Neural cell (in vitro differentiated cells): ENCODE measurements at regions not wholly inside any gene's neighbourhood (a gene's known extent, or its start where the extent isn't known, plus 50 kb on each side); places are given as distances from the start of the nearest gene placed in this dataset.
"Not testable (repeated sequence)": the region's sequence is repeated elsewhere in the genome, so short reads cannot be mapped to it uniquely, and the experiment has no call there.

Source experiments
- CTCF ChIP-seq: fragments of 450-650 bp; IDR thresholded peaks from 2 replicates; pipeline ENCODE4 v1.5.1; 2014; ENCODE audit warnings: antibody characterized with exemption, mild to moderate bottlenecking, moderate library complexity; ENCODE audit not compliant: poor library complexity, severe bottlenecking
- EP300 ChIP-seq: fragments of 450-650 bp; conservative IDR thresholded peaks from 2 replicates; pipeline ENCODE4 v1.6.1; 2014; ENCODE audit warnings: antibody characterized with exemption, mild to moderate bottlenecking, moderate library complexity; ENCODE audit not compliant: poor library complexity, severe bottlenecking
- EZH2 ChIP-seq: fragments of 200-600, 300-800 bp; shearing (Covaris generic), sonication (generic); IDR thresholded peaks from 2 replicates; pipeline ENCODE4 v1.6.1; 2014; ENCODE audit warnings: antibody characterized with exemption, low read length, borderline replicate concordance, mild to moderate bottlenecking; ENCODE audit not compliant: insufficient read depth, poor library complexity, severe bottlenecking
- MXI1 ChIP-seq: fragments of 450-650 bp; conservative IDR thresholded peaks from 2 replicates; pipeline ENCODE4 v1.6.1; 2014; ENCODE audit warnings: antibody characterized with exemption, mild to moderate bottlenecking; ENCODE audit not compliant: poor library complexity, severe bottlenecking
- POLR2AphosphoS5 ChIP-seq: IDR thresholded peaks from 2 replicates; pipeline ENCODE4 v1.6.1; 2012
- RAD21 ChIP-seq: fragments of 450-650 bp; conservative IDR thresholded peaks from 2 replicates; pipeline ENCODE4 v1.6.1; 2014; ENCODE audit warnings: antibody characterized with exemption, mild to moderate bottlenecking, moderate library complexity
- SMC3 ChIP-seq: fragments of 450-650 bp; conservative IDR thresholded peaks from 2 replicates; pipeline ENCODE4 v1.6.1; 2014; ENCODE audit warnings: antibody characterized with exemption, mild to moderate bottlenecking, moderate library complexity; ENCODE audit not compliant: poor library complexity
- TAF1 ChIP-seq: IDR thresholded peaks from 2 replicates; pipeline ENCODE4 v1.6.1; 2012; ENCODE audit warnings: low read depth

- TF ChIP-seq CTCF, EZH2, POLR2AphosphoS5, RAD21, TAF1, EP300, MXI1, SMC3: not testable (repeated sequence)
These were observed 103.3 kb upstream of the SALL1 start for GRCh38 chr16:51254390-51254789.
